B cell (primary cell): ENCODE measurements at regions not wholly inside any gene's neighbourhood (a gene's known extent, or its start where the extent isn't known, plus 50 kb on each side); places are given as distances from the start of the nearest gene placed in this dataset.

Experiments used
- ATAC-seq: fragments of 200-7000 bp; cut with Tn5 transposase; one replicate; pipeline ENCODE4 v1.10.0; 2021; ENCODE audit warnings: low read depth, mild to moderate bottlenecking, moderate number of reproducible peaks, moderate library complexity
- CTCF ChIA-PET: fragments of 350-600 bp; sonication (Branson Sonifier 250); formaldehyde crosslinking; loops from one replicate; lab custom pipeline; 2021; ENCODE audit warnings: antibody characterized with exemption, inconsistent platforms; lab: Charles Lee
- POLR2A ChIA-PET: fragments of 350-600 bp; sonication (Branson Sonifier 250); formaldehyde crosslinking; loops from one replicate; lab custom pipeline; 2021; ENCODE audit warnings: antibody characterized with exemption; lab: Charles Lee
- DNase-seq: peaks from one replicate; pipeline ENCODE4 v3.0.0; 2013
- H2AFZ ChIP-seq: 2 replicates; pipeline ENCODE4 v1.6.1; 2012; ENCODE audit warnings: mild to moderate bottlenecking, low read depth, low read length; ENCODE audit not compliant: insufficient read depth, poor library complexity, severe bottlenecking
- H3K27ac ChIP-seq, 2 donors: 1 replicate in 1 of 2; 2 replicates in 1 of 2; pipeline ENCODE4 v1.5.1; 2012 to 2013; ENCODE audit warnings: low read length in 2 of 2, mild to moderate bottlenecking in 2 of 2, moderate library complexity in 1 of 2
- H3K27me3 ChIP-seq, 4 experiments: fragments of 200-600 bp in 1 of 4; sonication (generic) in 1 of 4; replicated peaks in 1 of 4; 1 replicate in 2 of 4; 2 replicates in 2 of 4; pipeline versions ENCODE4 v1.6.1 to v1.7.0; 2013 to 2016; ENCODE audit warnings: low read length in 3 of 4, mild to moderate bottlenecking in 2 of 4, mixed read lengths in 1 of 4, moderate library complexity in 1 of 4; ENCODE audit not compliant: insufficient read depth in 4 of 4, control insufficient read depth in 3 of 4; ENCODE audit errors: control extremely low read depth in 1 of 4
- H3K36me3 ChIP-seq, 2 experiments: replicated peaks in 1 of 2; 1 replicate in 1 of 2; 2 replicates in 1 of 2; pipeline versions ENCODE4 v1.6.1 to v1.7.1; 2013; ENCODE audit warnings: low read length in 1 of 2; ENCODE audit not compliant: insufficient read depth in 2 of 2, control insufficient read depth in 1 of 2; ENCODE audit errors: control extremely low read depth in 1 of 2, extremely low read depth in 1 of 2
- H3K4me1 ChIP-seq, 2 donors: fragments of 200-600 bp in 1 of 2; sonication (generic) in 1 of 2; 1 replicate in 1 of 2; 2 replicates in 1 of 2; pipeline versions ENCODE4 v1.5.1 to v1.6.1; 2013 to 2017; ENCODE audit warnings: low read length in 2 of 2; ENCODE audit not compliant: control insufficient read depth in 2 of 2, insufficient read depth in 2 of 2
- H3K4me2 ChIP-seq: replicated peaks from 2 replicates; pipeline ENCODE3; 2012; ENCODE audit warnings: mild to moderate bottlenecking, low read depth, low read length; ENCODE audit not compliant: poor library complexity, severe bottlenecking
- H3K4me3 ChIP-seq, 5 experiments: fragments of 200-600 bp in 1 of 5; sonication (generic) in 1 of 5; 1 replicate in 3 of 5; 2 replicates in 2 of 5; pipeline versions ENCODE4 v1.5.1 to v1.7.0; 2011 to 2016; ENCODE audit warnings: low read length in 4 of 5, mild to moderate bottlenecking in 4 of 5, low read depth in 2 of 5, control low read depth in 1 of 5, moderate library complexity in 1 of 5; ENCODE audit not compliant: insufficient read depth in 1 of 5; ENCODE audit errors: control extremely low read depth in 1 of 5, extremely low read depth in 1 of 5
- H3K79me2 ChIP-seq: fragments of 200-600 bp; sonication (generic); one replicate; pipeline ENCODE4 v1.6.0; 2016; ENCODE audit warnings: low read length; ENCODE audit not compliant: control insufficient read depth, insufficient read depth
- H3K9ac ChIP-seq: fragments of 200-600 bp; sonication (generic); 2 replicates; pipeline ENCODE4 v1.6.1; 2017; ENCODE audit warnings: mild to moderate bottlenecking, low read length, moderate library complexity
- H3K9me3 ChIP-seq, 3 donors: one replicate each; pipeline versions ENCODE4 v1.6.1 to v1.7.1; 2013; ENCODE audit warnings: low read length in 2 of 3; ENCODE audit not compliant: control insufficient read depth in 2 of 3, insufficient read depth in 1 of 3; ENCODE audit errors: control extremely low read depth in 1 of 3
- H4K20me1 ChIP-seq: 2 replicates; pipeline ENCODE4 v1.6.0; 2012; ENCODE audit warnings: mild to moderate bottlenecking, low read length; ENCODE audit not compliant: insufficient read depth, control insufficient read depth, poor library complexity, severe bottlenecking
- H3K27ac Mint-ChIP-seq: one replicate; pipeline ENCODE4 v1.8.0; 2021; ENCODE audit warnings: mixed read lengths
- H3K27me3 Mint-ChIP-seq: one replicate; pipeline ENCODE4 v1.8.0; 2021; ENCODE audit warnings: mixed read lengths
- H3K4me1 Mint-ChIP-seq: one replicate; pipeline ENCODE4 v1.8.0; 2021; ENCODE audit warnings: mixed read lengths
- H3K4me3 Mint-ChIP-seq: one replicate; pipeline ENCODE4 v1.8.0; 2021; ENCODE audit warnings: mixed read lengths
- H3K9me3 Mint-ChIP-seq: one replicate; pipeline ENCODE4 v1.8.0; 2022; ENCODE audit warnings: mixed read lengths; ENCODE audit not compliant: insufficient read depth
- EZH2 ChIP-seq: IDR thresholded peaks from 2 replicates; pipeline ENCODE4 v1.6.1; 2012; ENCODE audit warnings: borderline replicate concordance, low read depth, mild to moderate bottlenecking, moderate library complexity, low read length; ENCODE audit not compliant: insufficient read depth, poor library complexity, severe bottlenecking
- WGBS: methylation state at CpG from one replicate; pipeline ENCODE4 v1.1.5; 2013; ENCODE audit warnings: missing lambda C conversion rate; ENCODE audit not compliant: insufficient coverage; 5-methylcytosine and 5-hydroxymethylcytosine counted together
- intact Hi-C: fragments of 100-400 bp; cut with micrococcal nuclease; formaldehyde crosslinking; loops from one replicate; pipeline ENCODE4 v1.10.0; 2022
- TF ChIP-seq, protein P1 (sequence below): fragments of 200-600 bp; IDR thresholded peaks from one replicate; pipeline ENCODE4 v1.8.0; 2022; ENCODE audit warnings: antibody characterized with exemption, mild to moderate bottlenecking

GRCh38 chr3:25153136-25153535 lies 274.9 kb upstream of the RARB start:
- Histone ChIP-seq H3K79me2 (no peaks in the 10 kb centered on the region), H4K20me1 (no peaks in the 10 kb centered on the region), H3K36me3 (no peaks in the 10 kb centered on the region), H3K9me3 (no peaks in the 10 kb centered on the region), H3K27me3 (no peaks in the 10 kb centered on the region), H3K9ac (no peak overlapping the region), H3K4me2 (no peak overlapping the region), H3K4me1 (no peaks in the 10 kb centered on the region), H2AFZ (no peak overlapping the region), H3K27ac (no peak overlapping the region), H3K4me3 (no peak overlapping the region)
- Mint-ChIP-seq H3K4me3 (no peak overlapping the region), H3K27me3 (no peaks in the 10 kb centered on the region), H3K27ac (no peak overlapping the region), H3K9me3 (no peaks in the 10 kb centered on the region), H3K4me1 (no peaks in the 10 kb centered on the region)
- WGBS, result 96% methylated on average over 4 of the region's 9 CpGs
- intact Hi-C loops, result no loop called here
- ChIA-PET CTCF (no interaction called here), POLR2A (no interaction called here)
- TF ChIP-seq, protein P1, sequence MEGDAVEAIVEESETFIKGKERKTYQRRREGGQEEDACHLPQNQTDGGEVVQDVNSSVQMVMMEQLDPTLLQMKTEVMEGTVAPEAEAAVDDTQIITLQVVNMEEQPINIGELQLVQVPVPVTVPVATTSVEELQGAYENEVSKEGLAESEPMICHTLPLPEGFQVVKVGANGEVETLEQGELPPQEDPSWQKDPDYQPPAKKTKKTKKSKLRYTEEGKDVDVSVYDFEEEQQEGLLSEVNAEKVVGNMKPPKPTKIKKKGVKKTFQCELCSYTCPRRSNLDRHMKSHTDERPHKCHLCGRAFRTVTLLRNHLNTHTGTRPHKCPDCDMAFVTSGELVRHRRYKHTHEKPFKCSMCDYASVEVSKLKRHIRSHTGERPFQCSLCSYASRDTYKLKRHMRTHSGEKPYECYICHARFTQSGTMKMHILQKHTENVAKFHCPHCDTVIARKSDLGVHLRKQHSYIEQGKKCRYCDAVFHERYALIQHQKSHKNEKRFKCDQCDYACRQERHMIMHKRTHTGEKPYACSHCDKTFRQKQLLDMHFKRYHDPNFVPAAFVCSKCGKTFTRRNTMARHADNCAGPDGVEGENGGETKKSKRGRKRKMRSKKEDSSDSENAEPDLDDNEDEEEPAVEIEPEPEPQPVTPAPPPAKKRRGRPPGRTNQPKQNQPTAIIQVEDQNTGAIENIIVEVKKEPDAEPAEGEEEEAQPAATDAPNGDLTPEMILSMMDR, result no peak
- TF ChIP-seq EZH2, result no peak
- ATAC-seq (no peak), DNase-seq (no peak)

DNA sequence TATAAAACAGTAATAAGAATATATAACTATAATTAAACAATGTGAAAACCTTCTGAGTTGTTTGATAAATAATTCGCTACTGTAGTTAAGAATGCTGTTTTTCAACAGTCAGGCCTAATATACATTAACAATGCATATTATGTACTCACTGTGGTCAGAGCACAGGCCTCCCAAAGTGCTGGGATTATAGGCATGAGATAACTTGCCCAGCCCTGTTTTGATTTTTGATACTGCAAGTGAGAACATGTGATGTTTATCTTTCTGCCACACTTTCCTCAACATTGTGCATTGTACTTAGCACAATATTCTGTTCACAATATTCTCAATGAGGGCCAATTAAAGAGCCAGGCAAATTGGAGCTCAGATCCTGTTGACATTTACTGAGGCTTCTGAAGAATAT lies 274.5 kb upstream of the RARB start:
- no peaks in the 10 kb centered on the region for H3K9me3 Mint-ChIP-seq
- TF ChIP-seq EZH2, result no peak
- TF ChIP-seq, protein P1, result no peak
- no peak for DNase-seq
- Histone ChIP-seq H3K27me3 (no peaks in the 10 kb centered on the region), H3K4me1 (no peaks in the 10 kb centered on the region), H3K9me3 (no peaks in the 10 kb centered on the region), H3K9ac (no peak overlapping the region), H2AFZ (no peak overlapping the region), H3K4me3 (no peak overlapping the region), H3K4me2 (no peak overlapping the region), H4K20me1 (no peaks in the 10 kb centered on the region), H3K36me3 (no peaks in the 10 kb centered on the region), H3K27ac (no peak overlapping the region), H3K79me2 (no peaks in the 10 kb centered on the region)
- no CpG with 5 or more reads among the region's 1 CpG for WGBS
- intact Hi-C loops, result no loop called here
- ATAC-seq, result no peak
- ChIA-PET CTCF (no interaction called here), POLR2A (no interaction called here)
- no peaks in the 10 kb centered on the region for H3K27me3 Mint-ChIP-seq
- H3K4me1 Mint-ChIP-seq, result no peaks in the 10 kb centered on the region
- H3K27ac Mint-ChIP-seq, result no peak overlapping the region
- no peak overlapping the region for H3K4me3 Mint-ChIP-seq
